ENCODE measurements at regions not wholly inside any gene's neighbourhood (a gene's known extent, or its start where the extent isn't known, plus 50 kb on each side); places are given as distances from the start of the nearest gene placed in this dataset.

DNA sequence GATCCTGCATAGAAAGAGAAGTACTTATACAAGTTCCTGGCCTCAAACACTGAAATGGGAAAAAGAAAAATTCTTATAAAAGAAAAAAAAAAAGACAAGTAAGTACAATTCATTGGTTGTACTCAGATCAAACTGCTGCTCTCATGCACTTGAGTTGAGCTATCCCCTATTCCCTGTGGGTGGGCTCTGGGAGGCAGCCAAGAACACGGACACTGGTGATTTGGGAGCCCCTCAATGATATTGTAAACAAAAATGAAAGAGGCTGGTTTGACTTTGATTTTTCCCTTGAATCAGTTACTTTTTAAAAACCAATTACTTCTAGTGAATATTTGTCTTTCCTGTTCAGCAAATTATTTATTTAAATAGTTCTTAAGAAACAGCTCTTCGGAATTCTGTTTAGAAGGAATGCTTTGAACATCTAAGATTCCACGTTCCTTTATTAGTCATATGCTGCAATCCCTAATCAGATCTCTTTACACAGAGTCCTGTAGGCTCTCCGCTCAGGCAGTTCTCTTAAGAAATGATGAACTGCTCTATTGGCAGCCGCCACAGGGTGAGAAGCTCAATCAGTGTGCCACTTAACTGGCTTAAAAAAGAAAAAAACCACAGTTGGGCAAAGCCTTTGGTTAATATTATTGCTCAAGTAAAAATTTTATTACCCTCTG lies 225.1 kb downstream of the TMEM182 start:
- no peak for TF ChIP-seq POLR2A (IDR thresholded peaks at IDR 0.05)
- TF ChIP-seq, protein P1, sequence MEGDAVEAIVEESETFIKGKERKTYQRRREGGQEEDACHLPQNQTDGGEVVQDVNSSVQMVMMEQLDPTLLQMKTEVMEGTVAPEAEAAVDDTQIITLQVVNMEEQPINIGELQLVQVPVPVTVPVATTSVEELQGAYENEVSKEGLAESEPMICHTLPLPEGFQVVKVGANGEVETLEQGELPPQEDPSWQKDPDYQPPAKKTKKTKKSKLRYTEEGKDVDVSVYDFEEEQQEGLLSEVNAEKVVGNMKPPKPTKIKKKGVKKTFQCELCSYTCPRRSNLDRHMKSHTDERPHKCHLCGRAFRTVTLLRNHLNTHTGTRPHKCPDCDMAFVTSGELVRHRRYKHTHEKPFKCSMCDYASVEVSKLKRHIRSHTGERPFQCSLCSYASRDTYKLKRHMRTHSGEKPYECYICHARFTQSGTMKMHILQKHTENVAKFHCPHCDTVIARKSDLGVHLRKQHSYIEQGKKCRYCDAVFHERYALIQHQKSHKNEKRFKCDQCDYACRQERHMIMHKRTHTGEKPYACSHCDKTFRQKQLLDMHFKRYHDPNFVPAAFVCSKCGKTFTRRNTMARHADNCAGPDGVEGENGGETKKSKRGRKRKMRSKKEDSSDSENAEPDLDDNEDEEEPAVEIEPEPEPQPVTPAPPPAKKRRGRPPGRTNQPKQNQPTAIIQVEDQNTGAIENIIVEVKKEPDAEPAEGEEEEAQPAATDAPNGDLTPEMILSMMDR (IDR thresholded peaks at IDR 0.05), result no peak
